HK-2 (cell line): ENCODE measurements at regions not wholly inside any gene's neighbourhood (a gene's known extent, or its start where the extent isn't known, plus 50 kb on each side); places are given as distances from the start of the nearest gene placed in this dataset.

Experiments
- DNase-seq: peaks from one replicate; pipeline ENCODE4 v3.0.0-alpha.2; 2018; ENCODE audit not compliant: unreplicated experiment

- no peak for DNase-seq
Measured at GRCh38 chr14:38901791-38902190, 201.2 kb downstream of the SEC23A start.

- DNase-seq, result no peak
Measured at GRCh38 chr14:38900887-38901286, 202.1 kb downstream of the SEC23A start.

GRCh38 chr14:38887696-38888095, 215.3 kb downstream of the SEC23A start:
- DNase-seq, result no peak

- DNase-seq, result no peak
Measured at GRCh38 chr14:38884109-38884508, 218.9 kb downstream of the SEC23A start.

GRCh38 chr14:38883127-38883526, 219.9 kb downstream of the SEC23A start:
- DNase-seq, result no peak

- no peak for DNase-seq
Measured at GRCh38 chr14:38882533-38882932, 220.5 kb downstream of the SEC23A start.

- DNase-seq, result no peak
Measured at GRCh38 chr14:38880643-38881524, 222.2 kb downstream of the SEC23A start.

- no peak for DNase-seq
Measured at GRCh38 chr14:38877744-38878388, 225.2 kb downstream of the SEC23A start.

- no peak for DNase-seq
Measured at GRCh38 chr14:38874721-38875120, 228.3 kb downstream of the SEC23A start.

GRCh38 chr14:38873941-38874612, 229.0 kb downstream of the SEC23A start:
- DNase-seq, result no peak

- DNase-seq, result no peak
Measured at GRCh38 chr14:38870296-38870836, 232.7 kb downstream of the SEC23A start.

GRCh38 chr14:38868399-38869290, 234.4 kb downstream of the SEC23A start:
- no peak for DNase-seq

GRCh38 chr14:38867561-38868150, 235.4 kb downstream of the SEC23A start:
- peak; percentile 57 for DNase-seq

GRCh38 chr14:38866461-38866860, 236.6 kb downstream of the SEC23A start:
- no peak for DNase-seq

GRCh38 chr14:38862366-38862765, 240.7 kb downstream of the SEC23A start:
- no peak for DNase-seq

- DNase-seq, result no peak
Measured at GRCh38 chr14:38860530-38860929, 242.5 kb downstream of the SEC23A start.

GRCh38 chr14:38856798-38857197, 246.2 kb downstream of the SEC23A start:
- no peak for DNase-seq

GRCh38 chr14:38855513-38855912, 247.5 kb downstream of the SEC23A start:
- no peak for DNase-seq

- no peak for DNase-seq
Measured at GRCh38 chr14:38851111-38851510, 251.9 kb downstream of the SEC23A start.

- no peak for DNase-seq
Measured at GRCh38 chr14:38850664-38851063, 252.4 kb downstream of the SEC23A start.
